ENCODE measurements at regions not wholly inside any gene's neighbourhood (a gene's known extent, or its start where the extent isn't known, plus 50 kb on each side); places are given as distances from the start of the nearest gene placed in this dataset.
"Not testable (repeated sequence)": the region's sequence is repeated elsewhere in the genome, so short reads cannot be mapped to it uniquely, and the experiment has no call there.

DNA sequence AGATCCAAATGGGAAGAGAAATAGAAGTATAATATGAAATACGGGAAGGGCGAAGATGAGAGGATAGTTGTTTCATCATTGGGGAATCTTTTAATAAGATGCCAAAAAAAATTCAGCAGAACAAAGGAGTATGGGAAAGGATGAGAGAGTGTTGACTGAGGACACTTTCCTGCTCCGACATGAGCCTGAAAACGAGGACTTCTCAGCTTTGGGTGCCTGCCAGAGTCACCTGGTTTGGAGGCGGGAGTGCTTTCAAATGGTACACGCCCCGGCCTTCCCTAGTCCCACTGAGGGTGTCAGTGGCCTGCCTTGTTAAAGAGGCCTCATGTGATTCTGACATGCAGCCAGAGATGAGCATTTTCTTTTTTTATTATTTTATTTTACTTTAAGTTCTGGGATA, 250.9 kb downstream of the ANKRD60 start:
- no peak for DNase-seq (ENCODE audit: low read depth in 3 of 3)

DNA sequence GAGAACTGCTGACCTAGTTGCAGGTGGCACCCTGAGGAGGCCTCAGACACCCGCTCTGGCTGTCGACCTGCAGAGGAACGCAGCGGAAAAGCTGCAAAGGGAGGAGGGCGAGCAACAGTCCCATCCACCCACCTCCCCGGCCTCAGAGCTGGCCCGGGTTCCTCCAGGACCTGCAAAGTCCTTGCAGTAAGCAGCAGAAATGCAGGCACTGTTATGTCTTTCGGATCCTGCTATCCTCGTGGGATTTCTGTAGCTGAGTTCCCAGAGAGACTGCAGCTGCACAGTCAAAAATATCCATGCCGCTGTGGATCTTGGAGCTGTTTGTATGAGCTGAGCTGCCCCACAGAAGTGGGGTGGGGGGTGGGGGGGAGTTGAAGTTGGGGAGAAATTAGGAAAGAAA, 251.3 kb downstream of the ANKRD60 start:
- no peak for DNase-seq (ENCODE audit: low read depth in 3 of 3)

DNA sequence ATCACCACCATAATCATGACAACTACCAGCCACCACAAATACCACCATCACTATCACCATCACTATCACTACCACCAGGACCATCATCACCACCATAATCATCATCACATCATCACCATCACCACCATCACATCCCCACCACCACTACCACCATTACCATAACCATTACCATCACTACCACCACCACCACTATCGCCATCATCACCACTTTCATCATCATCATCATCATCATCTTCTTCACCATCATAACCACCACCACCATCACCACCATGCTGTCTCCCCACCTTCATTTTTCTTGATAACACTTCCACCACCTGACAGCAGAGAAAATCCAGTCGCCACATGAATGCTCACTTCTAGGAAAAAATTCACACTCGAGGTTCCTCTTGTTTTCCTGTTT, 253.6 kb downstream of the ANKRD60 start:
- DNase-seq (ENCODE audit: low read depth in 3 of 3), result no peak

DNA sequence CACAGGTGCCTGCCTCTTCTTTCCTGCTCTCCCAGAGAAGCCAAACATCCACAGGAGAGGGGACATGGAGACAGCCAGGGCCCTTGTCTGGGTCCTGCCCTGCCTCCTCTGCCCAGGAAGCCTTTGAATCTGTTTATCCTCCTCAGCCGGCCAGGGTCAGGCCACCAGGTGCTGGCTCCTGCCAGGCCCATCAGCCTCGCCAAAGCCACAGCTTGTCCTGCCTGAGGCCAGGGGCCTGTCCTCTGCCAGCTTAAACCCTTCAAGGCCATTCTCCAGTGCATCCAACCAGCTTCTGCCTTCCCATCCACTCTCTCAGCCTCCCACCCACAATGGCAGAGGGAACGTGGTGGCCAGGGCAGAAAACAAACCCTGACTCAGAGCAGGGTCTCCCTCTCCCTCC, 254.6 kb downstream of the ANKRD60 start:
- no peak for DNase-seq (ENCODE audit: low read depth in 3 of 3)

DNA sequence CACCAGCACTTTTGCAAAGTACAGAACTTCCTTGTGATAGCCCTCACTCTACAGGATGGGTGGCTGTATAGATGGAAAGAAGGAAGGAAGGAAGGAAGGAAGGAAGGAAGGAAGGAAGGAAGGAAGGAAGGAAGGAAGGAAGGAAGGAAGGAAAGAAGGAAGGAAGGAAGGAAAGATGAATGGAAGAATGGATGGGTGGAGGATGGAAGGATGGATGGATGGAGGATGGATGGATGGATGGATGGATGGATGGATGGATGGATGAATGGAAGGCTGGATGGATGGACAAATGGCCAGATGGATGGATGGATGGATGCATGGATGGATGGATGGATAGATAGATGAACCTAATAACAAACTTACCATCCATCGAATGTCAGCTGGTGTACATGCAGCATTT, 256.9 kb downstream of the ANKRD60 start:
- not testable (repeated sequence) for DNase-seq (ENCODE audit: low read depth in 3 of 3)

DNA sequence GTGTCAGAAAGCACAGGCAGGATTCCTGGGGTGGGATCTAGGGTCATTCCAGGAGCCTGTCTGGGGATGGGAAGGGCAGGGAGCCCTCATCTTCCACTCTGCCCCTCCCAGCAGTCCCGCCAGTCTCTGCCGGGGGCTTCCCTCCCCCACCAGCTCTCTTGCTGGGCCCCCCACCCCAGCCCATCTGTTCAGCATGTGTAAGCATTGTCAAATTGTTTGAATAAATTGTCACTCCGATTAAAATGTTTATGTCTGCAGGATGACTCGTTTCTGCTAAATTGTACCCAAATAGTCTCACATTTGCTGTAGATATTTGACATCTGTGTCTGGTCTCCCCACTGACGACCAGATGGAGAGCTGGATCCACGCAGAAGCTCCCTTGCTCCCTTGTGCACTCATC, 257.6 kb downstream of the ANKRD60 start:
- DNase-seq (ENCODE audit: low read depth in 3 of 3), result no peak

DNA sequence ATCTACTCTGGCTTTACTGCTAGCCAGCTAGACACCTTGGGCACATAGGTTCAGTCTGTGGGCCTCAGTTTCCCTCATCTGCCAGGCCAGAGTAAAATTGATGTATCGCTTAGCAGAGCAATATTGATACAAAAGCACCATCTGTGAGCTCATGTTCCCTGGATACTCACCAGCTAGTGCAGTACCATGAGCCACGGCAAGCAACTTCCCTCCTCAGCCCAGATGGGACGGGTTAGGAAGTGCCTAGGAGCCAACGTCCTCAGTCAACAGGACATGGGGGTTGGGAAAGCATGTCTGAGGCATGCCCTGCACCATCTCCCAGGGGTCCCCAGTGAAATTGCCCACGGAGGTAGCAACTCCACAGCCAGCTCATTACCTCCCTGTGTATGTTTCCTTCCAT, 258.3 kb downstream of the ANKRD60 start:
- no peak for DNase-seq (ENCODE audit: low read depth in 3 of 3)

DNA sequence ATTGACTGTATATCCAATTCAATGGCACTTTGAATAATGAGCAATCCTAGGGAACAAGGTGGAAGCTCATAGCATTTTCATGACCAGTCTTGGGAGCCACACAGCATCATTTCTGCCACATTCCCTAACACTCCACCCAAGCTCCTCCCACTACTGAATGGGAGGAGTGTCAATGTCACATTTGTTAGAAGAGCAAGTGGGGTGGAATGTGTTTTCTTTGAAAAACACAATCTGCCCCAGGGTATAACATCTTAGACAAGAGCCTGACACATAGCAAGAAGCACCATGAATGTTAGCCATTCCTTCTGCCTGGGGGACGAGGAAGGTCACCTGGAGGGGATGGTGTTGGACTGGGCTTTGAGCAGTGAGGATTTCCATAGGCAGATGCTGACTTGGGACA, 258.3 kb upstream of the PMEPA1 start:
- DNase-seq (ENCODE audit: low read depth in 3 of 3), result no peak

DNA sequence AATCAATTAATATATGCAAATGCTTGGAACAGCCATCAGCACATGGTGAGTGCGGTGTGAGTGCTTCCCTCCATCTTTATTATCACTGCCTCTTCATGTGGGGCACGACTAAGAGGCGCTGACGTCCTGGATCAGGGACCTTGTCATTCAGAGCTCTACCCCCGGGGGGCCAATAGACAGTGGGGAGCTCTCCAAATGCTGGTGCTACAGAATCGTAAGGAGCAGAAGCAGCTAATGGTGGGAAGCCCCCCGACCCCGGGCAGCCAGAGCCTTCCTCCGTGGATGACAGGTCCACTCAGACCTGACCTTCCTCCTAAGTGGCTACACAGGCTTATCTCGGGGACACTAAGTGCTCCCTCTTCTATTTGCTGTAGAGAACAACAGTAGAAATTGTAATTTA, 257.5 kb upstream of the PMEPA1 start:
- DNase-seq (ENCODE audit: low read depth in 3 of 3), result no peak

DNA sequence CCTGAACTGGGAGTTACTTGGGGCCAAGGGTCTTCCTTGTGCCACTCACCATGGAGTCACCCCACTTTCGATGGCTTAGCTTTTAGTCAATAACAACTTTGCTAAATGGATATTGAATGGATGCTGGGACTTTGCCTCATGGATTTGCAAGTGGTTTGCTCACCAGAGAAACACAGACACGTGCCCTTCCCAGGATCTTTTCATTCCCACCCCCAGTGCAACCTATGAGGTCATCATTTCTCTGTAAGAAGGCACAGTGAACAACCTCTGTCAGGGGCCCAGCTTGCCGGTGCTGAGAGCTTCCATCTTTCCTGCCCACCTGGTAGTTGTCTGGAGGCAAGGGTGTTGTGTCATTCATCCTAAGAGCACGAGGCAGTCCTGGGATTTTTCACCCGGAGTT, 256.8 kb upstream of the PMEPA1 start:
- no peak for DNase-seq (ENCODE audit: low read depth in 3 of 3)

DNA sequence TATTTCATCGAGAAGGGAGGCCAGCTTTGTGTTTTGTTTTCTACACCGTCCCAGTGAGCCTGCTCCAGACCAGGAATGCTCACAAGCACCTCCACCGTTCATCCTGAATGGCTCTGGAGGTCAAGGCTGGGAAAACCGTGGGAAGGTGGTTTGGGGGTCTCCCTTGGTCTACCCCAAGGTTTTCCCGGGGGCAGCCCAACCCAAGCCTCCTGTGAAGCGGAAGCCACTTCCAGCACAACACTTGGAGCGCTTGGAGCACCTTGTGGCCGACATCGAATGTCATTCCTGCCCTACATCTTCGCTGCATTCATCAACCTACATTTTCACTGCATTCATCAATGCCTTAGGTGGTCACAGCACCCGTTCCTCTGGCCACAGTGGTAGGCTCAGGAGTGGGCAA, 255.6 kb upstream of the PMEPA1 start:
- DNase-seq (ENCODE audit: low read depth in 3 of 3), result no peak

DNA sequence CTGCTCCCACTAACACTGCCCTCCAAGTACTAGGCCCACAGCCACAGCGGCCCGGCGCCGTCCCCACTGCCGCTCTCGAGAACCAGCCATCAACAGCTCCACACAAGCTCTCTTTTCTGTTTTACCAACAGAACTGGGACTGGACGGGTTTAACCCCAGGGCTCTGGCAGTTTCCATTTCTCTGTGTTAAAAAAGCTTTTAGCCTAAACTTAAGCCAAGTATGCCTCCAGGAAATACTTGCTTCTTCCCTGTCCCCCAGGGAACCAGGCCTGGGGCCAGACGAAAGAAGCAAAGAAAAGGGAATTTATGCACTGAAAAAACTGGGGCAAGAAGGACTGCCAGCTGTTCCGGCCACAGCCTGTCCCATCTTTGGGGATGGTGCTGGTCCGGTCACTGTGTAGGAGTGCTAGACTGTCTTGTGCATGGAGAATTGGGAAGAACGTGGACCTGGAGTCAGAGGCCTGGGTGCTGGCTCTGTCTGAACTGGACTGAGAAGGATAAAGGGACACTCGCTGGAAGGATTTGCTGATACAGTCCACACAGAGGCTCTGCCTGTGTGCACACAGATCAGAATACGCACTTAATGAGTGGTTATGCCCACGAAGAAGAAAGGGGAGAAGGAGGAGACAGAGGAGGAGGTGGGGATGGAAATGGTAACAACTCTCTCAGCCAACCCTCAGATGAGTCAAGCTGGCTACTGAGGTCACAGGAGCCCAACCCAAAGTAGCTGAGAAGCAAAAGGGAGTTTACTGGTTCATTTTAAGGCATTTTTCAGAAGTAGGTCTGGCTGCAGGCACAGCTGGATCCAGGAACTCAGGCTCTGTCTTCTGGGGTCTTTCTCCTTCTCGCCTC, 254.4 kb upstream of the PMEPA1 start:
- DNase-seq (ENCODE audit: low read depth in 3 of 3), result no peak

DNA sequence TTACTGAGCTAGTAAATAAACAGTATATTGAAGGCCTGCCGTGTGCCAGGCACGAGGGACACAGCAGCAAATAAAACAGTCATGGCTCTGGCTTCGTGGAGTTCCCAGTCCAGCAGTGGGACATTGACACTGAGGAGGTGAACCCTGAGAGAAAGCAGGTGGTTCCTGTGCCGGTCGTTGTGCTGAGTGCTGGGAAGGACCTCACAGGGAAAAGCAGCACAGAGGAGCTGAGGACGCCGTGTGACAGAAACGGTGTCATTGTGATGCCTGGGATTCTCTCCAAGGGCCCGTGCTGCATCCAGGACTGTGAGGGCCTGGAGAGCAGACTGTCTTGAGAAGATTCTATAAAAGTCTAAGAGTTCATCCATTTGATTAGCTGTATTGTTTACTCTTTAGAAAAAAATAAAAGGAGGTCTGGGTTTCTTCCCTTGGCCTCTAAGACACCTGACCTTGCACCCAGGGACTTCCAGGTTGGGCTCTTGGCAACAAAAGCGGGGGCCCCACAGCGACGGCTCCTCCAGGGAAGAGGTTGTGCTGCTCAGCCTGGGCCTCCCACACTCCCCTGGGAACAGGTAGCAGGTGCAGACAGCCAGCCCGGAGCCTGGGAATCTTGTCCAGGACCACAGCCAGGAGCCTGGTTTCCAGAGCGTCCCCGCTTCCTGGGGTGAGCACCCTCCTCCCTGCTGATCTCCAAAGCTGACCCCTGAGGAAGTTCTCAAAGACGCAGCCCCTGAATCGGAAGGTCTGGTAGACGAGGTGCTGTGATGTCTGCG, 251.2 kb upstream of the PMEPA1 start:
- no peak for DNase-seq (ENCODE audit: low read depth in 3 of 3)

DNA sequence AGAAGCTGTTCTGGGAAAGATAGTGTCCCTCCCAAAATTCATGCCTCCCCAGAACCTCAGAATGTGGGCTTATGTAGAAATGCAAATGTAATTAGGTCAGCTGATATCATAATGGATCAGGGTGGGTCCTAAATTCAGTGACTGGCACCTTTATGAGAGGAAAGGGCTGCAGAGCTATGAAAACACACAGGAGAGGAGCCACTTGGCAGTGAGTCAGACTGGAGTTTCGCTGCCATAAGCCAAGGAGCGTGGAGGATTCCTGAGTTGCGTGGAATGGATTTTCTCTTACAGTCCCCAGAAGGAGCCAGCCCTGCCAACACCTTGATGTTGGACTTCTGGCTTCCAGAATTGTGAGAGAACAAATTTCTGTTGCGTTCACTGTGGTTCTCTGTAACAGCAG, 249.8 kb upstream of the PMEPA1 start:
- DNase-seq (ENCODE audit: low read depth in 3 of 3), result no peak

DNA sequence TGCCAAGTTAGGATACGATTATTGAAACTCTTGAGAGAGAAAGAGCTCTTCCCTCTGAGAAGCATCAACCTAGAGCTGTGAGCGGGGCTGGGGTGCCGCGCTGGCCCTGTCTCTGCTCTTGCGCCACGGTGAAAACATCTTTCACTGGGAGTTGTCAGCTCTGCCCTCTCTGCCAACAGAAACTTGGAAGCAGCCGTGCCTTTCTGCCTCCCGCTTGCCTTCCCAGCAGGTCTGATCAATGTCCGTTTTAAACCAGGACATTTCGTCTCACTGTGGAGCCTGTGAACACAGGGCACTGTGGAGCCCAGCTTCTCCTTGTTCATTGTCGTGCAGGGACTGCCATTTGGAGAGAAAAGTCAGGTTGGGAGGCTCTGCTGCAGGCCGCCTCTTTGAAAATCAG, 249.2 kb upstream of the PMEPA1 start:
- DNase-seq (ENCODE audit: low read depth in 3 of 3), result no peak

DNA sequence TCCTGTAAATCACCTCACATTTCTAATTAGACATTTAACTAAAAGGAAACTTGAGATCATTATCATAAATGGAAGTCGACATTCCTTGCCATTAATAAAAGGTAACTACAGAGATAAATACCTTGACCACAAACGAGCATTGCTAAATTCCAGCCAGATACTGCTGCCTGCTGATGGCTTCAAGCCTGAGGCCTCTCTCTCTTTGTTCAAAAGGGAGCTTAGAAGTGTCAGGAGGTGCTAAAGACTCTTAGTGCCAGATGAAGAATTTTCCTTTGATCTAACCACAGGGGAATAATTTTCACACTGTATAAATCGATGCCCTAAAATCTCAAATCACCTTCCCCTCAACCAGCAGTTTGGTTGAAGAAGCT, 248.2 kb upstream of the PMEPA1 start:
- DNase-seq (ENCODE audit: low read depth in 3 of 3), result no peak

DNA sequence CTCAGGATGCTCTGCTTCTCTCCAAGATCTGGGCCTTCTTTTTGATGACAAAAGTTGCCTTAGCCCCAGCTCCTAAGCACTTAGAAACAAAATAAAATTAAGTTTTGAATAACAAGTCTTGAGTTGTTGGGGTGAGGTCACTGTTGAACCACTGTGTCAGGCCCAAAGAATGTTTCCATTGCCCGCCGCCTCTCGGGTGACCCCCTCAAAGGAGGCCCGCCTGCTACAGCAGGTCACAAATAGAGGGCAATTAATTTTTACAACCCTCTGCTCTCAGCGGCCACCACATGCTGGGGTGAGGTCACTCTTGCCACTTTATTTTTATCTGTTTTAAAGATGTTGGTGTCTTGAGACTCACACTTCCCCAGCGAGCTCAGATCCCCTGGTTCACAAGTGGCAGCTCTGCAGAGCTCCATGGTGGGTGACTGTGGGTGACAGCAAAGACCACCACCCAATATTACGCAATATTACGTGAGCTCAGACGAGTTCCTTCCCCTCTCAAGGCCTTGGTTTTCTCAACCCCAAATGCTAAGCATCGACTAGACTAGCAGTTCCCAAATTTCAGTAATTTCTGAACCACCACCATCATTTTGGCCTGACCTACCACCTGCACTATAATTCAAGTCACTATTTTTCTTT, 247.7 kb upstream of the PMEPA1 start:
- DNase-seq (ENCODE audit: low read depth in 3 of 3), result no peak

DNA sequence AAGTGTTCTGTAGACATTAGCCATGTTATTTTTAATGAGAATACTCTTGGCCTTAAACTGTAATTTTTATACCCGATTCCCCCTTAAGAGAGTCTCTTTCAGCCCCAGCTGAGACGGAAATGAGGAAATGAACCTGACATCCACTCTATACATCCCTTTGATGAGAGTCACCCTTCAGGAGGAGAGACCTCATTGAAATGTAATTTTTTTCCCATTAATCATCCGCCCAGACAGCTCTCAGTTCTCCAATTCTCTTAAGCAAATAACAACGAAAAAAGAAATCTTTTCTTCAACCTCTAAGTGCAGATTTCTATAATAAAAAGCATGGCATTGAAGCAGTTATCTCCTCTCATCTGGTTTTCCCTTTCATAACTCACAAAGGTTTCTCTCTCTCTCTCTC, 243.8 kb upstream of the PMEPA1 start:
- no peak for DNase-seq (ENCODE audit: low read depth in 3 of 3)

DNA sequence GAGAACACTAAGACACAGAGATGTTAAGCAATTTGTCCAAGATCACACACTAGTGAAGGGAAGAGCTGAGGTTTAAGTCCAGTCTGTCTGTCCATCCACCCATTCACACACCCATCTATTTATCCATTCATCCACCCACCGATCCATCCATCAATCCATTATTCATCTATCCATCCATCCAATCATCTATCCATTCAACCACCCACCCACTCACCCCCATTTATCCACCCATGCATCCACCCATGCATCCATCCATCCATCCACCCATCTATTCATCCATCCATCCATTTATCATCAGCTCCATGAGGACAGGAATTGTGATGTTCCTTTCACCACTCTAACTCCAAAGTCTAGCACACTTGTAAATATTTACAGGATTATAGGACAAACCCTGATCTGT, 242.3 kb upstream of the PMEPA1 start:
- no peak for DNase-seq (ENCODE audit: low read depth in 3 of 3)

DNA sequence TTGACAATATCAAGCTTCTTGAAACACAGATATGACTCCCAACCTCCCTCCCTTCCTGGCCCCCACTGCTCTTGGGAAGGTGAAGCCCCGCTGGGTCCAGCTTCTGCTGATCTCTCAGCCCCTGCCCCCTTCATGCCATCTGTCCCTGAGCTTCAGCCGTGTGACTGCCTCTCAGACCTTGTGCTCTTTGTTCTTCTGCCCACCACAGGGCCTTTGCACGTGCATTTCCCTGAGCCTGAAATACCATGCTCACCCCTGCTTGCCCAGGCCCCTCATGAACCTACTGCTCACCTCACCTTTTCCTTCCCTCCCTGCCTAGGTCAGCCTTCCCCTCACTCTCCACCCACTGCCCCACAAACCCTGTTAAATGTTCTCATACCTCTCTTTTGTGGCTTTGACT, 241.7 kb upstream of the PMEPA1 start:
- no peak for DNase-seq (ENCODE audit: low read depth in 3 of 3)

DNA sequence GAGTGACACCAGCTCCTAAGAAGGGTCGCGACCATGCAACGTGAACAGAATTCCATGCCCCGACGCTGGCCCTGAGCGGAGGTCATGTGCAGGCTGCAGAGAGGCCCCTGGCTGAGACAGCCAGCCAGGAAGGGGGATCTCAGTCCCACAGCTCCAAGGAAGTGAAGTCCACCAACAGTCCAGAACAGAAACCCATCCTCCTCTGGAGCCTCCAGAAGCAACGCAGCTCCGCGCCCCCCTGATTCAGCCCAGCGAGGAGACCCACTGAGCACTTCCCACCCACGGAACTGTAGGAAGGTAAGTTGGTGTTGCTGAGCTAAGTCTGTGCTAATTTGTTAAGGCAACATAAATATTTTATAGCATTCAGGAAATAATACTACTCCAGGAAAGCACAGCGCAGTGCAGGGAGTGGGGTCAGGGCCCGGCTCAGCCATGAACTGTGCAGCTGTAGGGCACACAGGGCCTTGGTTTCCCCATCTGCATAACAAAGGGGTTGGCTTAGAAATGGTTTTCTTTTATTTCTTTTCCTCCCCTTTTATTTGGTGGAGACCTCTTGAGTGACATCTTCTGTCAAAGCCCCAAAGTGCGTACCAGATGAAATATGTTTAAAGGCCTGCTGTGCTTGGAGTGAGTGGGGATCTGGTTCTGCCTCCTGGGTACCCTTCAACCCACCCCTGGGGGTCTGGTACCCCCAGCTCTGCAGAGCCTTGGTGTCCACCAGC, 241.1 kb upstream of the PMEPA1 start:
- DNase-seq (ENCODE audit: low read depth in 3 of 3), result no peak
